Hepatocyte (in vitro differentiated cells): ENCODE measurements at regions not wholly inside any gene's neighbourhood (a gene's known extent, or its start where the extent isn't known, plus 50 kb on each side); places are given as distances from the start of the nearest gene placed in this dataset.

Source experiments
- EZH2 ChIP-seq: fragments of 200-600 bp; sonication (generic); IDR thresholded peaks from 2 replicates; pipeline ENCODE4 v1.6.1; 2016; ENCODE audit warnings: antibody characterized with exemption, mild to moderate bottlenecking, borderline replicate concordance
- EZH2phosphoT487 ChIP-seq: fragments of 200-600 bp; sonication (generic); IDR thresholded peaks from one replicate; pipeline ENCODE4 v1.6.1; 2018; ENCODE audit warnings: antibody characterized with exemption, mild to moderate bottlenecking, low read depth, moderate library complexity; ENCODE audit not compliant: unreplicated experiment, severe bottlenecking
- TF ChIP-seq, protein P1 (sequence below): fragments of 200-600 bp; sonication (generic); IDR thresholded peaks from 2 replicates; pipeline ENCODE4 v1.5.1; 2016; ENCODE audit warnings: antibody characterized with exemption, mild to moderate bottlenecking; ENCODE audit not compliant: poor library complexity

DNA sequence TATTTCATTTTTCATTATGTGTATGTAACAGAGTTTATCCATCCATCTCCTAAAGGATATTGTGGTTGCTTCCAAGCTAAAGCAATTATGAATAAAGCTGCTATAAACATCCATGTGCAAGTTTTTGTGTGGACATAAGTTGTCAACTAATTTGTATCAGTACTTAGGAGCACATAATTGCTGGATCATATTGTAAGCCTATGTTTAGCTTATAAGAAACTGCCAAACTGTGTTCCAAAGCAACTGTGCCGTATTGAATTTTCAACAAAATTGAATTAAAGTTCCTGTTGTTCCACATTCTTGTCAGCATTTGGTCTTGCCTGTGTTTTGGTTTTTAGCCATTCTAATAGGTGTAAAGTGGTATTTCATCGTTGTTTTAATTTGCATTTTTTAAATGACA lies 416.9 kb downstream of the SLC6A15 start:
- TF ChIP-seq, protein P1, sequence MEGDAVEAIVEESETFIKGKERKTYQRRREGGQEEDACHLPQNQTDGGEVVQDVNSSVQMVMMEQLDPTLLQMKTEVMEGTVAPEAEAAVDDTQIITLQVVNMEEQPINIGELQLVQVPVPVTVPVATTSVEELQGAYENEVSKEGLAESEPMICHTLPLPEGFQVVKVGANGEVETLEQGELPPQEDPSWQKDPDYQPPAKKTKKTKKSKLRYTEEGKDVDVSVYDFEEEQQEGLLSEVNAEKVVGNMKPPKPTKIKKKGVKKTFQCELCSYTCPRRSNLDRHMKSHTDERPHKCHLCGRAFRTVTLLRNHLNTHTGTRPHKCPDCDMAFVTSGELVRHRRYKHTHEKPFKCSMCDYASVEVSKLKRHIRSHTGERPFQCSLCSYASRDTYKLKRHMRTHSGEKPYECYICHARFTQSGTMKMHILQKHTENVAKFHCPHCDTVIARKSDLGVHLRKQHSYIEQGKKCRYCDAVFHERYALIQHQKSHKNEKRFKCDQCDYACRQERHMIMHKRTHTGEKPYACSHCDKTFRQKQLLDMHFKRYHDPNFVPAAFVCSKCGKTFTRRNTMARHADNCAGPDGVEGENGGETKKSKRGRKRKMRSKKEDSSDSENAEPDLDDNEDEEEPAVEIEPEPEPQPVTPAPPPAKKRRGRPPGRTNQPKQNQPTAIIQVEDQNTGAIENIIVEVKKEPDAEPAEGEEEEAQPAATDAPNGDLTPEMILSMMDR: no peak
- no peak for TF ChIP-seq EZH2phosphoT487
- TF ChIP-seq EZH2: no peak
